Cardiac fibroblast (primary cell): ENCODE measurements at regions not wholly inside any gene's neighbourhood (a gene's known extent, or its start where the extent isn't known, plus 50 kb on each side); places are given as distances from the start of the nearest gene placed in this dataset.

Source experiments
- DNase-seq, 2 donors: peaks; one replicate each; pipeline versions ENCODE4 v3.0.0 to v3.0.0-alpha.2; 2010; ENCODE audit warnings: low read depth in 2 of 2
- H3K4me3 ChIP-seq, 2 donors: replicated peaks in 1 of 2; 1 replicate in 1 of 2; 2 replicates in 1 of 2; pipeline ENCODE4 v1.5.1; 2011; ENCODE audit warnings: low read depth in 2 of 2, low read length in 2 of 2, mild to moderate bottlenecking in 2 of 2, moderate library complexity in 1 of 2
- TF ChIP-seq, protein P1 (sequence below): IDR thresholded peaks from one replicate; pipeline ENCODE4 v1.5.1; 2011; ENCODE audit warnings: low read depth, mild to moderate bottlenecking, low read length, inconsistent platforms

DNA sequence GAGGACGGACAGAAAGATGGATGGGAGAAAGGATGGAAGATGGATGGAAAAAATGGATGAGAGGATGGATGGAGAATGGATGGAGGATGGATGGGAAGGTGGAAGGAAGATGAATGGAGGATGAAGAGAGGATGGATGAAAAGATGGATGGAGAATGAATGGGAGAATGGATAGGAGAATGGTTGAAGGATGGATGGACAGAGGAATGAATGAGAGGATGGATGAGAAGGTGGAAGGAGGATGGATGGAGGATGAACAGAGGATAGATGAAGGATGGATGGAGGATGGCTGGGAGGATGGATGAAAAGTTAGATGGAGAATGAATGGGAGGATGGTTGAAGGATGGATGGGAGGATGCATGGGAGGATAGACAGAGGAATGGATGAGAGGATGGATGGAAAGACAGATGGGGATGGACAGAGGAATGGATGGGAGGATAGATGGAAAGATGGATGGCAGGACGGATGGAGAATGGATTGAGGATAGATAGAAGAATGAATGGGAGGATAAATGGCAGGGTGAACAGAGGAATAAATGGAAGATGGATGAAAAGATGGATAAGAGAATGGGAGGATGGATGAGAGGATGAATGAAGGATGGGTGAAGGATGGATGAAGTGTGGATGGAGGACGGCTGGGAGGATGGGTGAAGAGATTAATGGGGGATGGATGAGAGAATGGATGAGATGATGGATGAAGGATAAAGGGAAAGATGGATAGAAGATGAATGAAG lies 217.7 kb upstream of the IER5L start:
- TF ChIP-seq, protein P1, sequence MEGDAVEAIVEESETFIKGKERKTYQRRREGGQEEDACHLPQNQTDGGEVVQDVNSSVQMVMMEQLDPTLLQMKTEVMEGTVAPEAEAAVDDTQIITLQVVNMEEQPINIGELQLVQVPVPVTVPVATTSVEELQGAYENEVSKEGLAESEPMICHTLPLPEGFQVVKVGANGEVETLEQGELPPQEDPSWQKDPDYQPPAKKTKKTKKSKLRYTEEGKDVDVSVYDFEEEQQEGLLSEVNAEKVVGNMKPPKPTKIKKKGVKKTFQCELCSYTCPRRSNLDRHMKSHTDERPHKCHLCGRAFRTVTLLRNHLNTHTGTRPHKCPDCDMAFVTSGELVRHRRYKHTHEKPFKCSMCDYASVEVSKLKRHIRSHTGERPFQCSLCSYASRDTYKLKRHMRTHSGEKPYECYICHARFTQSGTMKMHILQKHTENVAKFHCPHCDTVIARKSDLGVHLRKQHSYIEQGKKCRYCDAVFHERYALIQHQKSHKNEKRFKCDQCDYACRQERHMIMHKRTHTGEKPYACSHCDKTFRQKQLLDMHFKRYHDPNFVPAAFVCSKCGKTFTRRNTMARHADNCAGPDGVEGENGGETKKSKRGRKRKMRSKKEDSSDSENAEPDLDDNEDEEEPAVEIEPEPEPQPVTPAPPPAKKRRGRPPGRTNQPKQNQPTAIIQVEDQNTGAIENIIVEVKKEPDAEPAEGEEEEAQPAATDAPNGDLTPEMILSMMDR: no peak
- no peak overlapping the region for H3K4me3 ChIP-seq
- no peak for DNase-seq

DNA sequence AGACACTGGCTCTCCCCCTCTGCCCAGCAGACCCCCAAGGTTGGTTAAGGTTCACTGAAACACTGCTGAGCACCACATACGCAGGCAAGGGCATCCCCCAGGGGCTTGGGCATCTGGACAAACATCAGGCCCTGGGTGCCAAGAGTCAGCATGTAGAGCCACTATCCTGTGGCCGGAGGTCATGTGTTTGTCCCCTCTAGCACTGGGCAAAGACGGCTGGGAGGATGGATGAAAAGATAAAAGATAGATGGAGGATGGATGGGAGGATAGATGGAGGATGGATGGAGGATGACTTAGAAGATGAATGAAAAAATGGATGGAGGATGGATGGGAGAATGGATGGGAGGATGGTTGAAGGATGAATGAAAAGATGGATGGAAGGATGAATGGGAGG lies 216.8 kb upstream of the IER5L start:
- TF ChIP-seq, protein P1: no peak
- H3K4me3 ChIP-seq: no peak overlapping the region
- no peak for DNase-seq

GRCh38 chr9:129394061-129394885 lies 216.2 kb upstream of the IER5L start:
- TF ChIP-seq, protein P1: no peak
- no peak overlapping the region for H3K4me3 ChIP-seq
- DNase-seq: no peak

DNA sequence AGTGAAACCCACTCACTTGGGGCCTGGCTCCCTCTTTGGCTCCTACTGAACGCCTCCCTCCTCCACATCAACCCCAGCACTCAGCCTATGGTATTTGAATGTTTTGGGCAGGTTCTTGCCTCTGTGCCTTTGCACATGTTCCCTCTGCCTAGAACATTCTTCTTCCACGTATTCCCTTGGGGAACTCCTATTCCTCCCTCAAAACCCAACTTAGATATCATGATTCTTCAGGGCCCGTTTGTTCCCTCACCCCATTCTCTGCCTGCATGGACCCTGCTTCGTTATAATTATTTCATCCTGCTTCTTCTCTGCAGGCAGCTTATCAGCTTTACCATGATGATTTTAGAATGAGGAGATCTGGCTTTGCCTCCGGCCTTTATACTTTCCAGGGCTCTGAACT lies 215.0 kb upstream of the IER5L start:
- DNase-seq: no peak
- TF ChIP-seq, protein P1: no peak
- no peak overlapping the region for H3K4me3 ChIP-seq

- TF ChIP-seq, protein P1: no peak
- H3K4me3 ChIP-seq: no peak overlapping the region
- DNase-seq: no peak
Observed at GRCh38 chr9:129392093-129392541, 214.1 kb upstream of the IER5L start.

DNA sequence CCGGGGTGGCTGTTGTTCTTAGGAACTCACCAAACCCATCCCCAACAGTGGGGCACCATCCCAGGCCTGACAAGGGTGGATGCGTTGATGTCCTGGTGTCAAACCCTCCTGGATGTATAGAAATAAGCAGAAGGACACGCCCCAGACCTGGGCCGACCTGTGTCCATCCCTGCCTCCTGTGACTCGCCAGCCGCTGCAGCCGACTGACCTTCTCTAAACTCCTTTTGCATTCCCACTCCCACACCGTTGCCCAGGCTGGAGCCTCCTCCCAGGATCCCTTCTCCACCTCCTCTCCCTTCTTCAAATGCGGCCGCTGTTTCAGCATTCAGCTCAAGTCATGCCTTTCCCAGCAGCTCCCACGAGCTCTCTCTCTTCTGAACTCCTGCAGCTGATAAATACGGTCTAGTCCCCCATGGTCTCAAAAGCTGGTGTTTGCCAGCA lies 213.2 kb upstream of the IER5L start:
- H3K4me3 ChIP-seq: no peak overlapping the region
- TF ChIP-seq, protein P1: no peak
- DNase-seq: no peak
